Psoas muscle (tissue), 7 donors: ENCODE measurements at regions not wholly inside any gene's neighbourhood (a gene's known extent, or its start where the extent isn't known, plus 50 kb on each side); places are given as distances from the start of the nearest gene placed in this dataset.

Experiments used
- ATAC-seq, 4 donors: fragments of 200-7000 bp; cut with Tn5 transposase; one replicate each; pipeline ENCODE4 v1.9.1; 2020; ENCODE audit warnings: moderate library complexity in 3 of 4, mild to moderate bottlenecking in 2 of 4
- DNase-seq, 2 donors: peaks; one replicate each; pipeline ENCODE4 v3.0.0-alpha.2; 2020
- H3K27ac ChIP-seq: fragments of 200-600 bp; one replicate; pipeline ENCODE4 v1.8.0; 2022
- H3K27me3 ChIP-seq, 3 donors: fragments of 200-600 bp in 1 of 3; one replicate each; pipeline versions ENCODE4 v1.6.1 to v1.8.0; 2013 to 2022; ENCODE audit warnings: low read length in 2 of 3, mild to moderate bottlenecking in 2 of 3, moderate library complexity in 1 of 3; ENCODE audit not compliant: insufficient read depth in 3 of 3
- H3K36me3 ChIP-seq, 2 donors: fragments of 200-600 bp in 1 of 2; one replicate each; pipeline versions ENCODE4 v1.6.1 to v1.8.0; 2013 to 2022; ENCODE audit warnings: low read depth in 1 of 2, mild to moderate bottlenecking in 1 of 2, moderate library complexity in 1 of 2; ENCODE audit not compliant: insufficient read depth in 1 of 2
- H3K4me1 ChIP-seq: fragments of 200-600 bp; one replicate; pipeline ENCODE4 v1.8.0; 2022
- H3K4me3 ChIP-seq: fragments of 200-600 bp; one replicate; pipeline ENCODE4 v1.8.0; 2022; ENCODE audit warnings: mild to moderate bottlenecking
- H3K9me3 ChIP-seq: fragments of 200-600 bp; one replicate; pipeline ENCODE4 v1.8.0; 2022
- WGBS, 3 donors: extraction: QIAGEN DNeasy Blood & Tissue Kit; methylation state at CpG; one replicate each; pipeline versions ENCODE4 v1.1.6 to v1.1.7; 2013; 5-methylcytosine and 5-hydroxymethylcytosine counted together
- intact Hi-C, 2 donors: fragments of 100-400 bp; cut with DNase I; formaldehyde crosslinking; loops; one replicate each; pipeline versions ENCODE4 v1.11.0 to v1.14.2; 2022
- TF ChIP-seq, protein P1 (sequence below): fragments of 200-600 bp; IDR thresholded peaks from one replicate; pipeline ENCODE4 v1.8.0; 2022; ENCODE audit warnings: antibody characterized with exemption
- donor health status: healthy with polysubstance abuse.
- donor health status: DM: no; HTN: no; CAD: no; lungs with moderate emphysema.
- donor health status: Bipolar disorder and iron deficiency.
- donor health status: healthy.
- donor health status: DM: yes; HTN: yes; CAD: no.
- donor health status: DM: no; HTN: no; CAD: no.
- donor health status: DM: yes; HTN: yes; CAD: no.

GRCh38 chr5:172525996-172526360, 71.7 kb upstream of the SH3PXD2B start:
- Histone ChIP-seq H3K27me3 (no peaks in the 10 kb centered on the region), H3K4me3 (no peak overlapping the region), H3K27ac (no peak overlapping the region), H3K9me3 (peaks cover 5% of the 10 kb centered on the region), H3K36me3 (no peaks in the 10 kb centered on the region), H3K4me1 (no peaks in the 10 kb centered on the region)
- TF ChIP-seq, protein P1, sequence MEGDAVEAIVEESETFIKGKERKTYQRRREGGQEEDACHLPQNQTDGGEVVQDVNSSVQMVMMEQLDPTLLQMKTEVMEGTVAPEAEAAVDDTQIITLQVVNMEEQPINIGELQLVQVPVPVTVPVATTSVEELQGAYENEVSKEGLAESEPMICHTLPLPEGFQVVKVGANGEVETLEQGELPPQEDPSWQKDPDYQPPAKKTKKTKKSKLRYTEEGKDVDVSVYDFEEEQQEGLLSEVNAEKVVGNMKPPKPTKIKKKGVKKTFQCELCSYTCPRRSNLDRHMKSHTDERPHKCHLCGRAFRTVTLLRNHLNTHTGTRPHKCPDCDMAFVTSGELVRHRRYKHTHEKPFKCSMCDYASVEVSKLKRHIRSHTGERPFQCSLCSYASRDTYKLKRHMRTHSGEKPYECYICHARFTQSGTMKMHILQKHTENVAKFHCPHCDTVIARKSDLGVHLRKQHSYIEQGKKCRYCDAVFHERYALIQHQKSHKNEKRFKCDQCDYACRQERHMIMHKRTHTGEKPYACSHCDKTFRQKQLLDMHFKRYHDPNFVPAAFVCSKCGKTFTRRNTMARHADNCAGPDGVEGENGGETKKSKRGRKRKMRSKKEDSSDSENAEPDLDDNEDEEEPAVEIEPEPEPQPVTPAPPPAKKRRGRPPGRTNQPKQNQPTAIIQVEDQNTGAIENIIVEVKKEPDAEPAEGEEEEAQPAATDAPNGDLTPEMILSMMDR = no peak
- no peak for ATAC-seq
- intact Hi-C loops = no loop called here
- 77 to 96% (median 85%) methylated on average over 5 of the region's 5 CpGs for WGBS, 3 donors
- DNase-seq = no peak

DNA sequence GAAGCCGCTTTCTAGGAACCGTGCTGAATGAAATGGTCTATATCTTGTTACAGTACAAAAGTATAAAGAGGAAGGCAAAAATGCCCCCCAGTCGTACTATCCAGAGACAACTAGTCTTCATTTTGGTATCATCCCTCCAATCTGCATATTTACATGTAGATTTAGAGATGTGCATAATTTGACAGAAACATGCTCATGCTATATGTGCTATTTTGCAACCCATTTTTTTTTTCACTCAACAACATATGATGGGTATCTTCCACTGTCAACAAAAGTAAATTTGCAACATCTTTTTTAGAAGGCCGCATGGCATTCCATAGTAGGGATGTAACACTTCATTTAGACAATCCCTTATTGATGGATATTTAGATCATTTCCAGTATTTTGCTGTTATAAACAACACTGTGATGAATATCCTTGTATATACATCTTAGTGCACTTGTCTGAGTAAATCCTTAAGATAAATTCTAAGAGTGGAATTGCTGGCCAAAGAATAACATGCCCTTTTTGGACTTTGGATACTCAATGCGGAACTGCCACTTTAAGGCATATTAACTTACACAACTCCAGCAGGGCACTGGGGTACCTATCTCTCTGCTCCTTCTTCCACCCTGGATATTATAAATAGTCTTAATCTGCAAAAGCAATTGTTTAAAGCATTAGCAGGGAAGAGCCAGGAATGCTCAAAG, 71.1 kb upstream of the SH3PXD2B start:
- DNase-seq = no peak
- Histone ChIP-seq H3K4me3 (no peak overlapping the region), H3K9me3 (peaks cover 10% of the 10 kb centered on the region), H3K27me3 (no peaks in the 10 kb centered on the region), H3K36me3 (no peaks in the 10 kb centered on the region), H3K27ac (no peak overlapping the region), H3K4me1 (no peaks in the 10 kb centered on the region)
- TF ChIP-seq, protein P1 = no peak
- WGBS, 3 donors = 94 to 98% (median 97%) methylated on average over 5 of the region's 5 CpGs
- no peak for ATAC-seq
- intact Hi-C loops = no loop called here

DNA sequence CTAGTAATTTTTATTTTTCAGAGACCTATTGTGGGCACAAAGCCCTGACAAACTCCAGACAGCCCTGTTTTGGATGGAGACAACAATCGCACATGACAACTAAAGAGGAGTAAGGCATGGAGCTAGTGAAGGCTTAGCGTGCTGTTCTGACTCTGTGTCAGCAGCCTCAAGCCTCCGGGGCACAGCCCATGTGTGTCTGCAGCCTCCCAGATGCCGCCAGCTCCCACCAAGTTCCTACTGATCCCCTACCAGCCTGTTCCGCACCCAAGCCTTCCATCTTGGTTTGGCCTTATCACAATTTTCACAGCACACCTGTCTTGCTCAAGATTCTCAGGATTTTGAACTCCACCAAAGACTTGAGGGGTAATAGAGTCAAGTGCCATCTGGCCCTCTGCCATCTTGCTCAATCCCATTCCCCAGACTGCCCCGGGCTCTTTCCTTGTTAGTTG, 70.3 kb upstream of the SH3PXD2B start:
- Histone ChIP-seq H3K27ac (no peak overlapping the region), H3K9me3 (peaks cover 17% of the 10 kb centered on the region), H3K36me3 (no peaks in the 10 kb centered on the region), H3K4me3 (no peak overlapping the region), H3K27me3 (no peaks in the 10 kb centered on the region), H3K4me1 (no peaks in the 10 kb centered on the region)
- intact Hi-C loops = no loop called here
- DNase-seq (no peak), ATAC-seq (no peak)
- 72 to 81% (median 74%) methylated on average over 6 of the region's 6 CpGs for WGBS, 3 donors
- TF ChIP-seq, protein P1 = no peak

DNA sequence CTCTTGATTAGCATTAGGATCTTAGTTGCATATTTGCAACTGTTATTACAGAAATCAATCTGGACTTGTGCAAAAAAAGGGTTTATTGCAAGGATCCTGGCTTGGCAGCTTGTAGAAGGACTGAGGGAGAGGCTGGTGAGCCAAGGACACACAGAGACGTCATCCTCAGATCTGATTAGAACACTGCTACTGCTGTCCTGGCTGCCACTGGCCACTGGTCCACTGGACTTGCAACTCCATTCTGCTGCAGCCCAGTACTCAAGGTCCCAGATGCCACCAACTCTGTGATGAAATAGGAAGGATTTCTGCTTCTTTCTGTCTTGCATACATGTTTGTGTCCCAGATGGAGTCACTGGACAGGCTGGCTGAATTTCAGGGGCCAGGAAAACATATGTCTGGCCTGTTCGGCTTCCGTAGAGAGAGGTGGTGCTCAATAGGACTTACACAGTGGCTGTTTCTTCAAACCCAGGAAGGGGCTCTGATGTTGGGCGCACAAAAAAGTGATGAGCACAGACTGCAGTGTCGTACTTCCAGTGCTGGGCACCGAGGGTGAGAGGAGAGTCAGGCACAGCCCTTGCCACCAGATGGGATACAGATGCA, 68.9 kb upstream of the SH3PXD2B start:
- Histone ChIP-seq H3K9me3 (peaks cover 18% of the 10 kb centered on the region), H3K36me3 (no peaks in the 10 kb centered on the region), H3K4me1 (no peaks in the 10 kb centered on the region), H3K4me3 (no peak overlapping the region), H3K27ac (no peak overlapping the region), H3K27me3 (no peaks in the 10 kb centered on the region)
- 66 to 85% (median 74%) methylated on average over 6 of the region's 6 CpGs for WGBS, 3 donors
- intact Hi-C loops = no loop called here
- TF ChIP-seq, protein P1 = no peak
- DNase-seq = no peak
- ATAC-seq = no peak
